ENCODE measurements at regions not wholly inside any gene's neighbourhood (a gene's known extent, or its start where the extent isn't known, plus 50 kb on each side); places are given as distances from the start of the nearest gene placed in this dataset.
"Not testable (repeated sequence)": the region's sequence is repeated elsewhere in the genome, so short reads cannot be mapped to it uniquely, and the experiment has no call there.

DNA sequence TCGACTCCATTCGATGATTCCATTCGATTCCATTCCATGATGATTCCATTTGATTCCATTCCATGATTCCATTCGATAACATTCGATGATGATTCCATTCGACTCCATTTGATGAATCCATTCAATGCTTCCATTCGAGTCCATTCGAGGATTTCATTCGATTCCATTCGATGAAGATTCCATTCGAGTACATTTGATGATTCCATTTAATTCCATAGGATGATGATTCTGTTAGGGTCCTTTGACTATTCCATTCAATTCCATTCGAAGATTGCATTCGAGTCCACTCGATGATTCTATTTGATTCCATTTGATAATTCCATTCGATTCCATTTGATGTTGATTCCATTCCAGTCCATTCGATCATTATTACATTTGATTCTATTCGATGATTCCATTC lies 239.8 kb downstream of the SHCBP1 start:
- TF ChIP-seq, protein P1, sequence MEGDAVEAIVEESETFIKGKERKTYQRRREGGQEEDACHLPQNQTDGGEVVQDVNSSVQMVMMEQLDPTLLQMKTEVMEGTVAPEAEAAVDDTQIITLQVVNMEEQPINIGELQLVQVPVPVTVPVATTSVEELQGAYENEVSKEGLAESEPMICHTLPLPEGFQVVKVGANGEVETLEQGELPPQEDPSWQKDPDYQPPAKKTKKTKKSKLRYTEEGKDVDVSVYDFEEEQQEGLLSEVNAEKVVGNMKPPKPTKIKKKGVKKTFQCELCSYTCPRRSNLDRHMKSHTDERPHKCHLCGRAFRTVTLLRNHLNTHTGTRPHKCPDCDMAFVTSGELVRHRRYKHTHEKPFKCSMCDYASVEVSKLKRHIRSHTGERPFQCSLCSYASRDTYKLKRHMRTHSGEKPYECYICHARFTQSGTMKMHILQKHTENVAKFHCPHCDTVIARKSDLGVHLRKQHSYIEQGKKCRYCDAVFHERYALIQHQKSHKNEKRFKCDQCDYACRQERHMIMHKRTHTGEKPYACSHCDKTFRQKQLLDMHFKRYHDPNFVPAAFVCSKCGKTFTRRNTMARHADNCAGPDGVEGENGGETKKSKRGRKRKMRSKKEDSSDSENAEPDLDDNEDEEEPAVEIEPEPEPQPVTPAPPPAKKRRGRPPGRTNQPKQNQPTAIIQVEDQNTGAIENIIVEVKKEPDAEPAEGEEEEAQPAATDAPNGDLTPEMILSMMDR (IDR thresholded peaks at IDR 0.05) = not testable (repeated sequence)
- TF ChIP-seq POLR2A, POLR2AphosphoS5 (IDR thresholded peaks at IDR 0.05): not testable (repeated sequence)
